GM18858 (cell line): ENCODE measurements at regions not wholly inside any gene's neighbourhood (a gene's known extent, or its start where the extent isn't known, plus 50 kb on each side); places are given as distances from the start of the nearest gene placed in this dataset.

Source experiments
- ATAC-seq: cut with Tn5 transposase; IDR thresholded peaks from one replicate; pipeline ENCODE4 v1.9.1; 2021; ENCODE audit not compliant: unreplicated experiment

- ATAC-seq: no peak
These were observed 65.4 kb upstream of the IPO9 start for GRCh38 chr1:201763455-201764140.

DNA sequence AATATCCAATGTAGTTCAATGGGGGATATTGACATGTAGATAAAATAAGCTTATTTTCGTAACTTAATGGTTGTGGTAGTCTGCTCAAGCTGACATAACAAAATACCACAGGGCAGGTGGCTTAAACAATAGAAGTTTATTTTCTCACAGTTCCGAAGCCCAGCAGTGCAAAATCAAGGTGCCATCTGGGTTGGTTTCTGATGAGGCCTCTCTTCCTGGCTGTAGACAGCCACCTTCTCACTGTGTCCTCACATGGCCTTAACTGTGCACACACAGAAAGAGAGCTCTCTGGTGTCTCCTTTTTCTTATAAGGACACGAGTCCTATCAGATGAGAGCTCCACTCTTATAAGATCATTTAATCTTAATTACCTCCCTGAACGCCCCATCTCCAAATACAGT is 64.8 kb upstream of the IPO9 start:
- no peak for ATAC-seq

GRCh38 chr1:201764579-201764978 is 64.4 kb upstream of the IPO9 start:
- no peak for ATAC-seq

GRCh38 chr1:201766131-201766866 is 62.7 kb upstream of the IPO9 start:
- no peak for ATAC-seq

DNA sequence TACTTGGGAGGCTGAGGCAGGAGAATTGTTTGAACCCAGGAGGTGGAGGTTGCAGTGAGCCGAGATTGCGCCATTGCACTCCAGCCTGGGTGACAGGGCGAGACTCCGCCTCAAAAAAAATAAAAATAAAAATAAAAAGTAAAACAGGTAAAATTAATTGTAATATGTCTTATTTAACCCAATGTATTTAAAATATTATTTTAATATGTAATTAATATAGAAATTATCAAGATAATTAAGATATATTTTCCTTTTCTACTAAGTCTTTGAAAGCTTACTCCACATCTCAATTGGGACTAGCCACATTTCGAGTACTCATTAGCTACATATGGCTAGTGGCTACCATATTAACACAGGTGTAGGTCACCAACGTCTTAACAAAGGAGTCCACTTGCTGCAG is 61.6 kb upstream of the IPO9 start:
- no peak for ATAC-seq

- no peak for ATAC-seq
These were observed 59.9 kb upstream of the IPO9 start for GRCh38 chr1:201769072-201769471.

GRCh38 chr1:201769966-201770365 is 59.0 kb upstream of the IPO9 start:
- ATAC-seq: no peak

GRCh38 chr1:201771466-201771865 is 57.5 kb upstream of the IPO9 start:
- no peak for ATAC-seq

GRCh38 chr1:201772178-201772577 is 56.8 kb upstream of the IPO9 start:
- no peak for ATAC-seq

GRCh38 chr1:201773764-201774163 is 55.2 kb upstream of the IPO9 start:
- ATAC-seq: no peak

DNA sequence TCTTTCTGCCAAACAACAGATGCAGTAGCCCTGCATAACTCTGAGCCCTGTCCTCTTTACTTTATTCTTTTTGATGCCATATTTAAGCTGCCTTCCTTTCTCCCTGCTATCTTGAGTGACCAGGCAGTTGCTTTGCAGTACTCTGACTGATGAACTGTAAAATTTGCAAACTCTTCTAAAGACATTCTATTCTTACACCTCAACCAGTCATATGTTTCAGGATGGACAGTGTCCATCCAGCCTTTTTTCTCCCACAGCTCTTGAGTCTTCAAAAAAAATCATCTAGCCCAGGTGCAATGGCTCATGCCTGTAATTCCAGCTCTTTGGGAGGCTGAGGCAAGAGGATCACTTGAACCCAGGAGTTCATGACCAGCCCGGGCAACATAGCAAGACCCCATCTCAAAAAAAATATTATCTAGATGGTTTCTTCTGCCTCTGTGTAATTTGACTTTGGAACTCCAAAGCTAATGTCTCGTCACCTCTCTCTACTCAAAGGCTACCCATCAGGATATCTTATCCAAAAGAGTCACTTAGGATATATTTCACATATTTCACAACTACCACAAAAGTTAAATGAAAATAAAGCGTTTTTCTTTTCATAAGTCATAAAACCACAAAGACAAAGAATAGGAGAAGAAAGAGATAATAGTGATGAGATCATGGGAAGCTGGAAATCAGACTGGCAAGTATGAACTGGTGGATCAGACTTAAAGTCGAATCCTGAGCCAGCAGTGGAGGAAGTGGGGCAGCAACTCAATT is 54.6 kb upstream of the IPO9 start:
- no peak for ATAC-seq

- ATAC-seq: no peak
These were observed 54.0 kb upstream of the IPO9 start for GRCh38 chr1:201774983-201775344.

DNA sequence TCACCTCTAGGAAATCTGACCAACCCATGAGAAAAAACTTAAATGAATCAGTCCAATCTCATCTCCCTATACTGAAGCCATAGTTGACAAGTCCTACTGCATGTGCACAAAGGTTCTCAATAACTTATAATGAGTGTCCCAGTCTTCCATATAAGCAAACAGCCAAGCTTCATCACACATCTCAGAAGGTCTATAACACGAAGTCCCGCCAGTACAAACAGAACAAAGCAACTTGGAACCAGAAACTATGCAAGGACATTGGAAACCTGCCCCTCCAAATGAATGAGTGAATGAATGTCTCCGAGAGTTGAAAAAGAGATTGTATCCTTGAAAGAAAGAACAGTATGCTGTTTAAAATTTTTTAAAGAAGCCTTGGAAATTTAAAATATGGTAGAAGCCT is 53.6 kb upstream of the IPO9 start:
- no peak for ATAC-seq

DNA sequence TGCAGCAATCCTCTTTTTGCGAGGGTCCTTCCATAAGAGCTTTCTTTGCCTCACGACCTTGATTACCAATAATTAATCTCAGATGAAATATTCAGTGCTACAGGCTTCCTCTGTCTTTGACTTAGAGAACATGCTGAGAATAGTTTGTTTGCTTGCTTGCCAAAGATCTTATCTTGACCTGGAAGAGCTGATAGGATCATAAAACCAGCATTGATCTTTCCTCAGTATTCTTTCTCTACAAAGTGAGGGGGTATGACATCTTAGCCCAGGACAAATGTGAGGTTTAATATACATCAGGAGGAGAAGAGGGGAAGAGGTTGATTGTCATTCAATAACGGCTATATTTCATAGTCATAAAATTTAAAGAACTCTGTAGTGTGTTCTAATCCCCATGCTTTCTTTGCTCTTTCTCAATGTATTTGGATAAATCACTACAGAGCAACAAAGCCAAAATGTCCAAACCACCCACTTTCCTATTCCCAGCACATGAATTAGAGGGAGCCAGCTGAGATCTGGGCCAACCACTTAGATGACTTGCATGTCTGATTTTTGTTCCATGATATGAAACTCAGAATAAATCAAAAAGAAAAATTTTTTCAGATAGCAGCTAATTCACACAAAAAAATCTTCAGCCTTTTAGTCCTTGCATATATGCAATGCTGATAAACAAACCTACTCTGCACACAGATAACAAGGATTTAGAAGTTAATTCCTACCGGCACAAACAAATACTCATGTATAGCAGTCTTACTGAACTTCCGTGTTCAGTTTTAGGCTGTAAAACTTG is 50.5 kb upstream of the IPO9 start:
- no peak for ATAC-seq
